ENCODE measurements at regions not wholly inside any gene's neighbourhood (a gene's known extent, or its start where the extent isn't known, plus 50 kb on each side); places are given as distances from the start of the nearest gene placed in this dataset.
A peak's percentile ranks its signal among the peaks of the same experiment; 100 is the strongest.

DNA sequence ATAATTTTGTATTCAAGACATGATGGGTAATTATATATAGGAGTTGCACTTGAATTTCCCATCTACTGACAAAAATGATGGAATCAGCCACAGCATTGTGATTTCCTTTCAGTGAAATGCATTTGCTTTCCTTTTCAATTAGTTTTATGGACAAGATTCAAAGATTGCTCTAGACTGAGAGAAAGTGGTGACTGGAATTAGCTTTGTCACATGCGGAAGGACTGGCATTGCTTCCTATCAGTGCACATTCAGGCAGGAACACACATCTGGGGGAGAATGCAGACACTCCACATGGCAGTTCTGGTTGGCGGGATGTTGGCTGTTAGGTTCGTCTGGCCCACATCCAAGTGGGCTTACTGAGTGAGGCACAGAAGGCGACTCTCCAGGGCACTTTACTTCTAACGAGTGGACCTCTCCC is 399.3 kb upstream of the RGMA start:
- WGBS, 2 donors, result 55 to 65% methylated on average over 5 of the region's 5 CpGs
- Histone ChIP-seq H3K4me3 (no peak overlapping the region), H3K36me3 (no peaks in the 10 kb centered on the region), H3K9me3 (no peaks in the 10 kb centered on the region), H3K27ac (peak overlapping the region in 2 of 10 donors; percentile 17 to 41), H3K4me1 (peaks cover 0 to 23% (median 8%) of the 10 kb centered on the region in 9 donors), H3K27me3 (no peaks in the 10 kb centered on the region)
- TF ChIP-seq, protein P1, sequence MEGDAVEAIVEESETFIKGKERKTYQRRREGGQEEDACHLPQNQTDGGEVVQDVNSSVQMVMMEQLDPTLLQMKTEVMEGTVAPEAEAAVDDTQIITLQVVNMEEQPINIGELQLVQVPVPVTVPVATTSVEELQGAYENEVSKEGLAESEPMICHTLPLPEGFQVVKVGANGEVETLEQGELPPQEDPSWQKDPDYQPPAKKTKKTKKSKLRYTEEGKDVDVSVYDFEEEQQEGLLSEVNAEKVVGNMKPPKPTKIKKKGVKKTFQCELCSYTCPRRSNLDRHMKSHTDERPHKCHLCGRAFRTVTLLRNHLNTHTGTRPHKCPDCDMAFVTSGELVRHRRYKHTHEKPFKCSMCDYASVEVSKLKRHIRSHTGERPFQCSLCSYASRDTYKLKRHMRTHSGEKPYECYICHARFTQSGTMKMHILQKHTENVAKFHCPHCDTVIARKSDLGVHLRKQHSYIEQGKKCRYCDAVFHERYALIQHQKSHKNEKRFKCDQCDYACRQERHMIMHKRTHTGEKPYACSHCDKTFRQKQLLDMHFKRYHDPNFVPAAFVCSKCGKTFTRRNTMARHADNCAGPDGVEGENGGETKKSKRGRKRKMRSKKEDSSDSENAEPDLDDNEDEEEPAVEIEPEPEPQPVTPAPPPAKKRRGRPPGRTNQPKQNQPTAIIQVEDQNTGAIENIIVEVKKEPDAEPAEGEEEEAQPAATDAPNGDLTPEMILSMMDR (IDR thresholded peaks at IDR 0.05), result no peak
- intact Hi-C loops (cut with DNase I), result loop anchor here in 1 of 10 donors (10.0 kb wide), 1 partner anchor 404 kb away; the partner anchor contains the start of gene RGMA
- DNase-seq (peak in 1 of 2 donors; percentile 28), ATAC-seq (no peak)

DNA sequence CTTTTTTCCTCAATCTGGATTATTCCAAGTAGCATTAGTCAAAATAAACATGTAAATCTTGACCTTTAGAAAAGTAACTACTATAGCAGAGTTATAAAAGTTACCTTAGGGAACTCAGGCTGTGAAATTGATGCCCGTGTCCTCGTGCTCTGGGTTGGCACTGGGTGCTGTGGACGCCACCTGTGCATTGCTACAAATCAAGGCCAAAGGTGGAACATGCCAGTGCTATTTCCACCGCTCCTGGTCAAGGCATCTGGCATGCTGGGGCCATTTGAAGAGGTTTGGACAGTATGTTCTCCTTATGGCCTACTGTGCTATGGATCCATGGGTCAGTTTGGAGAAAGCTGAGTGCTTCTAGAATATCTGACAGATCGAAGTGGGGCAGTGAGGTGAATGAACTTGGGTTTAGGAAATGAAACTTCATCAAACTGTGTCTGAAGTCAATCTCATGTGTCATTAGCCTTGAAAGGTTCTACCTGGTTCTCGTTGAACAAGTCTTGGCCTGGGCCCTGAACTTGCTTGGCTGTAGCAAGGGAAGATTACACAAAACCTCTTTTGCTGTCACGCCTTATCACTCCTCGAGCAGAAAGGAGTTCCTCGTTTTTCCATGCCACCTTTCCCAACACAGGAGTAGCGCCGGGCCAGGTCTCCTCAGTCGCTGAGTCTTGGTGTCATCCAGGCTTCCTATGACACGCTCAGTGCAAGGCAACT is 397.6 kb upstream of the RGMA start:
- ATAC-seq (peak in 3 of 8 donors; percentile 6 to 31 (median 10)), DNase-seq (no peak)
- Histone ChIP-seq H3K4me3 (no peak overlapping the region), H3K36me3 (no peaks in the 10 kb centered on the region), H3K4me1 (peaks cover 0 to 23% (median 8%) of the 10 kb centered on the region in 9 donors), H3K27ac (peak overlapping the region; percentile 24 to 87 (median 69)), H3K27me3 (no peaks in the 10 kb centered on the region), H3K9me3 (no peaks in the 10 kb centered on the region)
- TF ChIP-seq, protein P1 (IDR thresholded peaks at IDR 0.05), result no peak
- intact Hi-C loops (cut with DNase I), result loop anchor here in 1 of 10 donors (10.0 kb wide), 1 partner anchor 402 kb away; the partner anchor contains the start of gene RGMA
- WGBS, 2 donors, result 80 to 83% methylated on average over 13 of the region's 13 CpGs

DNA sequence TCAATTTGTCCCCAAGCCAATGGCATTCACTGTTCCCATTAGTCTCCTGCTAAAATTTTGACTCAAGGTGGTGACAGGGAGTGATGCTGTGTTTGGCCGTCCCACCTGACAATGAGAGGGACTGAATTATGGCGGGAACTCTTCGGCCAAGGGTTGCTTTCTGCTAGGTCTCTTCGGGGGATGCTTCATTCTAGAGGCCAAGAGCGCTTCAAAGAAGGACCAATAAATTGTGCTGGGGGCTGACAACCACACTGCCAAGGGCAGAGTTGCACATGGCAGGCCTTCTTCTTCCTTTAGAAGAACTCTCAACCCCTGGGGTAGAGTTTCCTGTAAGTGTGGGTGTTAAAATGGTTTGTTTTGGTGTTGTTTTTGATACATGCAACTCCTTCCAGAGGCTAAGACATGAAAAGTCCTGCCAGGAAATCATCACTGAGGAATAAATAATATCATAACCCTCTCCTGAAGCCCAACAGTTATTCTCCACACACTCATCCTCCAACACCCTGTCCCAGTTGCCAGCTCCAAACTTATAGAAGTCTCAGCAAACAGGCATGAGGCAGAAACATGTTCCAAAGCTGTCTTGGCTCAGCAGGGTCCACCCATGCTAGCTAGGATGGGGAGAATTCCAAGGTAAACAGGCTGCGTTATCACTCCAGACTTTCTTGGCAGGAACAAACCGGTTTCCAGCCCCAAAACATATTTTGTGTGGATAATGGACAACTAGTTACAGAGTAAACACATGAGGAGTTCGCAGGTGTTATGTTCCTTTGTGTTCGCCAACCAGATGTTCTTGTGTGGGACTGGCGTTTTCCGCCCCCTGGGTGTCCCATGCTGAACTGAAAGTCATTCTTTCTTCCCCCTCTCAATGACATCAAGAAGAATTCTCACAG is 396.7 kb upstream of the RGMA start:
- no peaks in the 10 kb centered on the region for H3K9me3 ChIP-seq
- intact Hi-C loops (cut with DNase I), result loop anchor here in 1 of 10 donors (10.0 kb wide), 1 partner anchor 401 kb away; the partner anchor contains the start of gene RGMA
- no peaks in the 10 kb centered on the region for H3K27me3 ChIP-seq
- no peak overlapping the region for H3K4me3 ChIP-seq
- TF ChIP-seq, protein P1 (IDR thresholded peaks at IDR 0.05), result peak in 3 of 9 donors; percentile 36 to 37 (median 36)
- peak; percentile 83 to 90 (median 88) for ATAC-seq
- DNase-seq, result peak; percentile 37 to 60
- H3K4me1 ChIP-seq, result peaks cover 0 to 23% (median 8%) of the 10 kb centered on the region in 9 donors
- peak overlapping the region in 7 of 10 donors; percentile 11 to 87 (median 71) for H3K27ac ChIP-seq
- no peaks in the 10 kb centered on the region for H3K36me3 ChIP-seq
- WGBS, 2 donors, result 57 to 60% methylated on average over 11 of the region's 11 CpGs

DNA sequence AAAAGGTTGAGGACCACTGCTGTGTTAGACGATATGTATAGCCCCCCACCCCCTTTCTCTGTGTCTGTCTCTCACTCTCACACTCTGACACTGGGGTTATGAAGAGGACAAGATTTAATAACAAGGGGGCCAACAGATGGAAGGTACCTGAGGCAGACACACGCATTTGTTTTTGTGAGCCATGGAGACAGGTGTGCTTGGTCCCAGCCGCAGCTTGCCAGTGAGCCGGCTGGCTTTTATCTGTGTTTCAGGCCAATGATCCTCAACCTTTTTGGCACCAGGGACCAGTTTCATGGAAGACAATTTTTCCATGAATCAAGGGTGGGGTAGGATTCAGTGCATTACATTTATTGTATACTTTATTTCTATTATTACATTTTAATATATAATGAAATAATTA is 394.9 kb upstream of the RGMA start:
- 84 to 90% methylated on average over 4 of the region's 4 CpGs for WGBS, 2 donors
- Histone ChIP-seq H3K27ac (peak overlapping the region in 1 of 10 donors; percentile 69), H3K9me3 (no peaks in the 10 kb centered on the region), H3K36me3 (no peaks in the 10 kb centered on the region), H3K4me1 (peaks cover 3 to 23% (median 9%) of the 10 kb centered on the region in 9 donors), H3K4me3 (no peak overlapping the region), H3K27me3 (no peaks in the 10 kb centered on the region)
- no peak for ATAC-seq
- TF ChIP-seq, protein P1 (IDR thresholded peaks at IDR 0.05), result no peak
- intact Hi-C loops (cut with DNase I), result loop anchor here in 1 of 10 donors (10.0 kb wide), 1 partner anchor 399 kb away; the partner anchor contains the start of gene RGMA
- no peak for DNase-seq

All from heart right ventricle (tissue), 16 donors.